Panc1 (cell line): ENCODE measurements at regions not wholly inside any gene's neighbourhood (a gene's known extent, or its start where the extent isn't known, plus 50 kb on each side); places are given as distances from the start of the nearest gene placed in this dataset.

ENCODE experiments used
- ATAC-seq: fragments of 200-7000 bp; cut with Tn5 transposase; 2 replicates; pipeline ENCODE4 v1.9.1; 2020; ENCODE audit warnings: mild to moderate bottlenecking, moderate library complexity
- BruUV-seq: library from RNA; stranded (reverse); fragments of 400-500 nt; replicated peaks from 2 replicates; lab custom pipeline; 2021; lab: Mats Ljungman, UMichigan
- CTCF ChIA-PET: fragments of 300-600 bp; sonication (Branson Sonifier 250); formaldehyde crosslinking; loops from one replicate; lab custom pipeline; 2022; ENCODE audit warnings: antibody characterized with exemption; lab: Charles Lee
- POLR2A ChIA-PET: fragments of 300-600 bp; sonication (Branson Sonifier 250); formaldehyde crosslinking; loops from one replicate; lab custom pipeline; 2022; ENCODE audit warnings: antibody characterized with exemption; lab: Charles Lee
- DNase-seq: peaks from one replicate; pipeline ENCODE4 v3.0.0-alpha.2; 2010; ENCODE audit warnings: low read depth, low spot score
- H3K27ac ChIP-seq: 2 replicates; pipeline ENCODE4 v1.5.1; 2011; ENCODE audit warnings: mild to moderate bottlenecking, low read length, inconsistent platforms
- H3K27me3 ChIP-seq: fragments of 200-500 bp; sonication (Bioruptor generic); 2 replicates; pipeline ENCODE4 v1.6.0; 2014; ENCODE audit warnings: low read length, inconsistent platforms; ENCODE audit not compliant: control insufficient read depth, insufficient read depth
- H3K36me3 ChIP-seq: fragments of 200-500 bp; sonication (Bioruptor generic); 2 replicates; pipeline ENCODE4 v1.5.1; 2014; ENCODE audit warnings: inconsistent platforms, mild to moderate bottlenecking, low read length, moderate library complexity; ENCODE audit not compliant: control insufficient read depth, insufficient read depth
- H3K4me1 ChIP-seq: 2 replicates; pipeline ENCODE4 v1.5.1; 2011; ENCODE audit warnings: inconsistent platforms, mild to moderate bottlenecking, low read length, moderate library complexity; ENCODE audit not compliant: control insufficient read depth, insufficient read depth
- H3K4me3 ChIP-seq, 2 experiments: 2 replicates each; pipeline ENCODE4 v1.5.1; 2011 to 2012; ENCODE audit warnings: low read depth in 2 of 2, low read length in 2 of 2, mild to moderate bottlenecking in 2 of 2, inconsistent platforms in 1 of 2, moderate library complexity in 1 of 2
- H3K9me3 ChIP-seq: fragments of 200-500 bp; sonication (Bioruptor generic); 2 replicates; pipeline ENCODE4 v1.5.1; 2014; ENCODE audit warnings: low read depth, mild to moderate bottlenecking, inconsistent platforms, low read length, moderate library complexity; ENCODE audit not compliant: control insufficient read depth, insufficient read depth
- CTCF ChIP-seq: fragments of 450-650 bp; IDR thresholded peaks from 2 replicates; pipeline ENCODE4 v1.5.1; 2017; ENCODE audit warnings: mild to moderate bottlenecking
- POLR2AphosphoS5 ChIP-seq: IDR thresholded peaks from 2 replicates; pipeline ENCODE4 v1.6.1; 2012; ENCODE audit warnings: mild to moderate bottlenecking, low read depth, low read length, moderate library complexity
- REST ChIP-seq, 2 experiments: IDR thresholded peaks; 2 replicates each; pipeline ENCODE4 v1.6.1; 2011 to 2012; ENCODE audit warnings: low read depth in 2 of 2, control low read depth in 1 of 2, low read length in 1 of 2, mild to moderate bottlenecking in 1 of 2, moderate library complexity in 1 of 2; ENCODE audit not compliant: insufficient read depth in 1 of 2
- SIN3A ChIP-seq: IDR thresholded peaks from 2 replicates; pipeline ENCODE4 v1.6.1; 2012; ENCODE audit warnings: low read depth, mild to moderate bottlenecking, low read length, moderate library complexity, borderline replicate concordance; ENCODE audit not compliant: insufficient read depth
- TCF7L2 ChIP-seq: IDR thresholded peaks from 2 replicates; pipeline ENCODE4 v1.6.1; 2011; ENCODE audit warnings: mild to moderate bottlenecking, low read depth, low read length, inconsistent platforms
- in situ Hi-C: cut with HindIII; loops from 2 replicates; pipeline ENCODE4 v1.10.0; 2016; ENCODE audit warnings: low sequenced_read_pairs, low pct_unique_long_range_greater_than_20kb
- intact Hi-C: fragments of 100-400 bp; cut with micrococcal nuclease; formaldehyde crosslinking; loops from one replicate; pipeline ENCODE4 v1.10.0; 2022; ENCODE audit not compliant: unreplicated experiment

- Histone ChIP-seq H3K9me3 (no peaks in the 10 kb centered on the region), H3K4me1 (no peaks in the 10 kb centered on the region), H3K36me3 (no peaks in the 10 kb centered on the region), H3K4me3 (no peak overlapping the region), H3K27me3 (no peaks in the 10 kb centered on the region), H3K27ac (no peak overlapping the region)
- POLR2A ChIA-PET = no interaction called here
- TF ChIP-seq TCF7L2 = no peak
- TF ChIP-seq REST (IDR thresholded peaks at IDR 0.05; ENCODE audit: insufficient read depth in 1 of 2, low read depth in 2 of 2, low read length in 1 of 2) = no peak
- no peak for TF ChIP-seq POLR2AphosphoS5
- no peak for TF ChIP-seq CTCF
- TF ChIP-seq SIN3A = no peak
- BruUV-seq = no TSS peak
- CTCF ChIA-PET = no interaction called here
- in situ Hi-C loops = no loop called here
- intact Hi-C loops = no loop called here
- ATAC-seq = no peak
- DNase-seq = no peak
Observed at GRCh38 chr18:39990540-39990939, 1964.5 kb upstream of the PIK3C3 start.

GRCh38 chr18:39976771-39977170 is 1978.3 kb upstream of the PIK3C3 start:
- POLR2A ChIA-PET = no interaction called here
- no peak for DNase-seq
- H3K27ac ChIP-seq = no peak overlapping the region
- no peaks in the 10 kb centered on the region for H3K4me1 ChIP-seq
- BruUV-seq = no TSS peak
- in situ Hi-C loops (no loop called here), intact Hi-C loops (no loop called here)
- H3K36me3 ChIP-seq = no peaks in the 10 kb centered on the region
- TF ChIP-seq SIN3A (no peak), REST (IDR thresholded peaks at IDR 0.05; ENCODE audit: insufficient read depth in 1 of 2, low read depth in 2 of 2, low read length in 1 of 2) (no peak), CTCF (no peak), POLR2AphosphoS5 (no peak), TCF7L2 (no peak)
- H3K9me3 ChIP-seq = no peaks in the 10 kb centered on the region
- CTCF ChIA-PET = no interaction called here
- H3K4me3 ChIP-seq = no peak overlapping the region
- H3K27me3 ChIP-seq = no peaks in the 10 kb centered on the region
- ATAC-seq = no peak
